IMR-90 (cell line): ENCODE measurements at regions not wholly inside any gene's neighbourhood (a gene's known extent, or its start where the extent isn't known, plus 50 kb on each side); places are given as distances from the start of the nearest gene placed in this dataset.

ENCODE experiments used
- ATAC-seq: fragments of 200-7000 bp; cut with Tn5 transposase; 2 replicates; pipeline ENCODE4 v1.9.1; 2020; ENCODE audit warnings: low read depth, mild to moderate bottlenecking, moderate library complexity
- BruUV-seq: library from RNA; stranded (reverse); fragments of 400-500 nt; replicated peaks from 2 replicates; lab custom pipeline; 2021; lab: Mats Ljungman, UMichigan
- CTCF ChIA-PET: fragments of 300-600 bp; formaldehyde crosslinking; extraction: SDS; loops from one replicate; lab custom pipeline; 2021; ENCODE audit warnings: antibody characterized with exemption; lab: Yijun Ruan, JAX
- POLR2A ChIA-PET: fragments of 300-600 bp; sonication (Branson Sonifier 250); formaldehyde crosslinking; loops from one replicate; lab custom pipeline; 2022; ENCODE audit warnings: antibody characterized with exemption; ENCODE audit not compliant: unreplicated experiment; lab: Charles Lee
- DNase-seq: peaks from one replicate; pipeline ENCODE4 v3.0.0; 2013
- H2AFZ ChIP-seq: replicated peaks from 2 replicates; pipeline ENCODE3; 2013; ENCODE audit warnings: low read length, mild to moderate bottlenecking; ENCODE audit not compliant: poor library complexity
- H2AK5ac ChIP-seq: 2 replicates; pipeline ENCODE4 v1.6.1; 2013; ENCODE audit warnings: low read depth, low read length, inconsistent platforms
- H2AK9ac ChIP-seq: replicated peaks from 2 replicates; pipeline ENCODE3; 2013; ENCODE audit warnings: mild to moderate bottlenecking, low read depth, low read length, moderate library complexity; ENCODE audit not compliant: poor library complexity
- H2BK120ac ChIP-seq: 2 replicates; pipeline ENCODE4 v1.6.1; 2013; ENCODE audit warnings: low read depth, low read length, inconsistent platforms
- H2BK15ac ChIP-seq: 3 replicates; pipeline ENCODE4 v1.6.1; 2013; ENCODE audit warnings: low read depth, low read length, inconsistent platforms
- H2BK20ac ChIP-seq: 2 replicates; pipeline ENCODE4 v1.6.1; 2013; ENCODE audit warnings: low read depth, mild to moderate bottlenecking, inconsistent platforms, low read length, moderate library complexity
- H2BK5ac ChIP-seq: 2 replicates; pipeline ENCODE4 v1.6.1; 2013; ENCODE audit warnings: mild to moderate bottlenecking, low read depth, low read length, inconsistent platforms; ENCODE audit not compliant: poor library complexity, severe bottlenecking
- H3K14ac ChIP-seq: replicated peaks from 2 replicates; pipeline ENCODE4 v1.6.1; 2013; ENCODE audit warnings: low read depth, low read length, inconsistent platforms
- H3K18ac ChIP-seq: 2 replicates; pipeline ENCODE4 v1.6.1; 2013; ENCODE audit warnings: low read depth, low read length, control low read depth
- H3K23ac ChIP-seq: 2 replicates; pipeline ENCODE4 v1.6.1; 2013; ENCODE audit warnings: low read depth, low read length, inconsistent platforms
- H3K27ac ChIP-seq: 2 replicates; pipeline ENCODE4 v1.5.1; 2013; ENCODE audit warnings: mild to moderate bottlenecking, control low read depth, low read length; ENCODE audit not compliant: insufficient read depth
- H3K27me3 ChIP-seq: 2 replicates; pipeline ENCODE4 v1.6.1; 2013; ENCODE audit warnings: low read length; ENCODE audit not compliant: control insufficient read depth, insufficient read depth
- H3K36me3 ChIP-seq: 2 replicates; pipeline ENCODE4 v1.6.1; 2013; ENCODE audit warnings: low read length, mixed read lengths; ENCODE audit not compliant: control insufficient read depth, insufficient read depth
- H3K4ac ChIP-seq: 2 replicates; pipeline ENCODE4 v1.6.1; 2013; ENCODE audit warnings: low read depth, low read length, inconsistent platforms
- H3K4me1 ChIP-seq: 2 replicates; pipeline ENCODE4 v1.6.1; 2013; ENCODE audit warnings: low read length, mixed read lengths; ENCODE audit not compliant: control insufficient read depth, insufficient read depth
- H3K4me2 ChIP-seq: 2 replicates; pipeline ENCODE4 v1.6.1; 2013; ENCODE audit warnings: low read depth, mild to moderate bottlenecking, control low read depth, low read length, moderate library complexity
- H3K4me3 ChIP-seq: 2 replicates; pipeline ENCODE4 v1.5.1; 2013; ENCODE audit warnings: low read depth, mild to moderate bottlenecking, control low read depth, low read length, moderate library complexity; ENCODE audit not compliant: insufficient read depth
- H3K56ac ChIP-seq: 2 replicates; pipeline ENCODE4 v1.6.1; 2013; ENCODE audit warnings: low read length, inconsistent platforms; ENCODE audit not compliant: insufficient read depth; ENCODE audit errors: extremely low read depth
- H3K79me1 ChIP-seq, 2 experiments: 2 replicates each; pipeline ENCODE4 v1.6.1; 2013; ENCODE audit warnings: low read length in 2 of 2, inconsistent platforms in 1 of 2, low read depth in 1 of 2
- H3K9ac ChIP-seq: 2 replicates; pipeline ENCODE4 v1.6.1; 2013; ENCODE audit warnings: low read depth, low read length, control low read depth
- H3K9me1 ChIP-seq: 2 replicates; pipeline ENCODE4 v1.6.1; 2013; ENCODE audit warnings: low read length, inconsistent platforms; ENCODE audit not compliant: insufficient read depth
- H3K9me3 ChIP-seq: 2 replicates; pipeline ENCODE4 v1.6.1; 2013; ENCODE audit warnings: low read length; ENCODE audit not compliant: control insufficient read depth, insufficient read depth
- H4K20me1 ChIP-seq: 2 replicates; pipeline ENCODE4 v1.6.1; 2013; ENCODE audit warnings: low read length, inconsistent platforms; ENCODE audit not compliant: insufficient read depth
- H4K5ac ChIP-seq: 2 replicates; pipeline ENCODE4 v1.6.1; 2013; ENCODE audit warnings: mild to moderate bottlenecking, low read depth, low read length, control low read depth
- H4K8ac ChIP-seq, 2 experiments: 2 replicates each; pipeline ENCODE4 v1.6.1; 2013; ENCODE audit warnings: low read depth in 2 of 2, low read length in 2 of 2, control low read depth in 1 of 2, inconsistent platforms in 1 of 2
- H4K91ac ChIP-seq: 2 replicates; pipeline ENCODE4 v1.6.1; 2013; ENCODE audit warnings: low read depth, low read length, inconsistent platforms; ENCODE audit not compliant: insufficient read depth
- BHLHE40 ChIP-seq: fragments of 150-350 bp; IDR thresholded peaks from 2 replicates; pipeline ENCODE4 v1.6.1; 2016; ENCODE audit warnings: mild to moderate bottlenecking, low read depth, low read length
- CEBPB ChIP-seq: IDR thresholded peaks from 2 replicates; pipeline ENCODE4 v1.6.1; 2012; ENCODE audit warnings: low read depth, low read length, improper control_type of control experiment
- CHD1 ChIP-seq: IDR thresholded peaks from 2 replicates; pipeline ENCODE4 v1.6.1; 2012; ENCODE audit warnings: low read depth, low read length, improper control_type of control experiment
- FOS ChIP-seq: fragments of 150-350 bp; IDR thresholded peaks from 2 replicates; pipeline ENCODE4 v1.6.1; 2016; ENCODE audit warnings: low read depth, low read length
- MAZ ChIP-seq: IDR thresholded peaks from 2 replicates; pipeline ENCODE4 v1.6.1; 2012; ENCODE audit warnings: low read depth, mild to moderate bottlenecking, low read length, improper control_type of control experiment, moderate library complexity, borderline replicate concordance
- MXI1 ChIP-seq: IDR thresholded peaks from 2 replicates; pipeline ENCODE4 v1.6.1; 2012; ENCODE audit warnings: low read depth, mild to moderate bottlenecking, low read length, moderate library complexity, borderline replicate concordance
- NFE2L2 ChIP-seq: fragments of 150-350 bp; IDR thresholded peaks from 2 replicates; pipeline ENCODE4 v1.6.1; 2016; ENCODE audit warnings: low read depth, mild to moderate bottlenecking, low read length
- POLR2A ChIP-seq: IDR thresholded peaks from 2 replicates; pipeline ENCODE4 v1.6.1; 2012; ENCODE audit warnings: mild to moderate bottlenecking, low read depth, low read length
- RAD21 ChIP-seq: IDR thresholded peaks from 2 replicates; pipeline ENCODE4 v1.6.1; 2012; ENCODE audit warnings: low read length, improper control_type of control experiment
- RFX5 ChIP-seq: IDR thresholded peaks from 2 replicates; pipeline ENCODE4 v1.8.0; 2012; ENCODE audit warnings: low read depth, mild to moderate bottlenecking, low read length, moderate library complexity
- SMC3 ChIP-seq: fragments of 150-350 bp; IDR thresholded peaks from 2 replicates; pipeline ENCODE4 v1.6.1; 2016; ENCODE audit warnings: low read depth, mild to moderate bottlenecking, antibody characterized with exemption, low read length, moderate library complexity
- WGBS, 2 experiments: methylation state at CpG; one replicate each; pipeline versions ENCODE4 v1.1.5 to v1.1.7; 2013; ENCODE audit warnings: missing lambda C conversion rate in 2 of 2; ENCODE audit not compliant: insufficient read length in 1 of 2; ENCODE audit errors: extremely low coverage in 2 of 2; 5-methylcytosine and 5-hydroxymethylcytosine counted together
- dilution Hi-C: fragments of 300-500 bp; cut with HindIII; formaldehyde crosslinking; loops from one replicate; pipeline ENCODE4 v1.14.3; 2018; ENCODE audit warnings: low sequenced_read_pairs; ENCODE audit not compliant: unreplicated experiment
- in situ Hi-C: fragments of 300-500 bp; cut with MboI; formaldehyde crosslinking; loops from 3 replicates; pipeline ENCODE4 v1.14.3; 2019; ENCODE audit warnings: low sequenced_read_pairs, inconsistent platforms, mixed read lengths
- intact Hi-C: fragments of 100-400 bp; cut with micrococcal nuclease; formaldehyde crosslinking; loops from 2 replicates; pipeline ENCODE4 v1.10.0; 2022
- TF ChIP-seq, protein P1 (sequence below): fragments of 150-350 bp; IDR thresholded peaks from 2 replicates; pipeline ENCODE4 v1.6.1; 2017; ENCODE audit warnings: mild to moderate bottlenecking, antibody characterized with exemption, low read length, low read depth
- TF ChIP-seq, protein P2 (sequence below): fragments of 150-350 bp; IDR thresholded peaks from 2 replicates; pipeline ENCODE4 v1.6.1; 2016; ENCODE audit warnings: low read depth, mild to moderate bottlenecking, low read length, moderate library complexity, borderline replicate concordance
- TF ChIP-seq, protein P3 (sequence below): conservative IDR thresholded peaks from 2 replicates; pipeline ENCODE4 v1.5.1; 2012; ENCODE audit warnings: mild to moderate bottlenecking, low read depth, low read length, improper control_type of control experiment

DNA sequence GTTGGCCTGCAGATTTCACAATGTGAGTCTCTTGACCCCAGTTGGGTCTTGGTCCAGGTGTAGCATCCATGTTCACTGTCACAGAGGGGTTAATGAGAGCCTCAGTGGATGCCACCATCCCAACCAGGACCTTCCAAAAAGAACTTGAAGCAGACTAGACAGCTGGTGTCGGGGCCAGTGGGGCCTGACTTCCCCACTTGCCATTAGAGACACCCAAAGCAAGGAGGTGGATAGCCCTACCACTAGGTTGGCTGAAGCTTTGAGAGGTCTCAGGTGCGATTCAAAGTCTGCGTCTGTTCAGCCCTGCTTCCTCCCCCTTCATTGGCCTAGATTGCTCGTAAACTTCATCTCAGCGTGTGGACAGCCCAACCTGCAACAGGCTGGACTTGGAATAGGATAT, 196.4 kb upstream of the RREB1 start:
- H4K20me1 ChIP-seq = no peaks in the 10 kb centered on the region
- CTCF ChIA-PET = no interaction called here
- TF ChIP-seq CEBPB (no peak), SMC3 (no peak), MXI1 (no peak), MAZ (no peak), CHD1 (no peak), POLR2A (no peak), BHLHE40 (no peak), RAD21 (no peak), NFE2L2 (no peak), FOS (no peak), RFX5 (no peak)
- TF ChIP-seq, protein P1, sequence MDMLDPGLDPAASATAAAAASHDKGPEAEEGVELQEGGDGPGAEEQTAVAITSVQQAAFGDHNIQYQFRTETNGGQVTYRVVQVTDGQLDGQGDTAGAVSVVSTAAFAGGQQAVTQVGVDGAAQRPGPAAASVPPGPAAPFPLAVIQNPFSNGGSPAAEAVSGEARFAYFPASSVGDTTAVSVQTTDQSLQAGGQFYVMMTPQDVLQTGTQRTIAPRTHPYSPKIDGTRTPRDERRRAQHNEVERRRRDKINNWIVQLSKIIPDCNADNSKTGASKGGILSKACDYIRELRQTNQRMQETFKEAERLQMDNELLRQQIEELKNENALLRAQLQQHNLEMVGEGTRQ = no peak
- TF ChIP-seq, protein P2, sequence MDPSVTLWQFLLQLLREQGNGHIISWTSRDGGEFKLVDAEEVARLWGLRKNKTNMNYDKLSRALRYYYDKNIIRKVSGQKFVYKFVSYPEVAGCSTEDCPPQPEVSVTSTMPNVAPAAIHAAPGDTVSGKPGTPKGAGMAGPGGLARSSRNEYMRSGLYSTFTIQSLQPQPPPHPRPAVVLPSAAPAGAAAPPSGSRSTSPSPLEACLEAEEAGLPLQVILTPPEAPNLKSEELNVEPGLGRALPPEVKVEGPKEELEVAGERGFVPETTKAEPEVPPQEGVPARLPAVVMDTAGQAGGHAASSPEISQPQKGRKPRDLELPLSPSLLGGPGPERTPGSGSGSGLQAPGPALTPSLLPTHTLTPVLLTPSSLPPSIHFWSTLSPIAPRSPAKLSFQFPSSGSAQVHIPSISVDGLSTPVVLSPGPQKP = no peak
- TF ChIP-seq, protein P3, sequence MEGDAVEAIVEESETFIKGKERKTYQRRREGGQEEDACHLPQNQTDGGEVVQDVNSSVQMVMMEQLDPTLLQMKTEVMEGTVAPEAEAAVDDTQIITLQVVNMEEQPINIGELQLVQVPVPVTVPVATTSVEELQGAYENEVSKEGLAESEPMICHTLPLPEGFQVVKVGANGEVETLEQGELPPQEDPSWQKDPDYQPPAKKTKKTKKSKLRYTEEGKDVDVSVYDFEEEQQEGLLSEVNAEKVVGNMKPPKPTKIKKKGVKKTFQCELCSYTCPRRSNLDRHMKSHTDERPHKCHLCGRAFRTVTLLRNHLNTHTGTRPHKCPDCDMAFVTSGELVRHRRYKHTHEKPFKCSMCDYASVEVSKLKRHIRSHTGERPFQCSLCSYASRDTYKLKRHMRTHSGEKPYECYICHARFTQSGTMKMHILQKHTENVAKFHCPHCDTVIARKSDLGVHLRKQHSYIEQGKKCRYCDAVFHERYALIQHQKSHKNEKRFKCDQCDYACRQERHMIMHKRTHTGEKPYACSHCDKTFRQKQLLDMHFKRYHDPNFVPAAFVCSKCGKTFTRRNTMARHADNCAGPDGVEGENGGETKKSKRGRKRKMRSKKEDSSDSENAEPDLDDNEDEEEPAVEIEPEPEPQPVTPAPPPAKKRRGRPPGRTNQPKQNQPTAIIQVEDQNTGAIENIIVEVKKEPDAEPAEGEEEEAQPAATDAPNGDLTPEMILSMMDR = no peak

More for the DNA sequence above, 196.4 kb upstream of the RREB1 start:
- ATAC-seq = no peak
- Histone ChIP-seq H3K79me1 (no peaks in the 10 kb centered on the region), H3K4ac (no peak overlapping the region), H3K9me3 (no peaks in the 10 kb centered on the region), H4K5ac (no peak overlapping the region), H2BK120ac (no peak overlapping the region), H2AK9ac (no peak overlapping the region), H3K27ac (no peak overlapping the region), H3K23ac (no peak overlapping the region), H3K14ac (no peak overlapping the region), H4K8ac (no peak overlapping the region), H2BK15ac (no peak overlapping the region), H3K56ac (no peak overlapping the region), H3K4me1 (no peaks in the 10 kb centered on the region), H3K18ac (no peak overlapping the region), H3K27me3 (peaks cover 26% of the 10 kb centered on the region), H3K36me3 (no peaks in the 10 kb centered on the region), H4K91ac (no peak overlapping the region), H3K4me3 (no peak overlapping the region), H3K9me1 (no peaks in the 10 kb centered on the region), H3K9ac (no peak overlapping the region), H2BK5ac (no peak overlapping the region), H2AFZ (no peak overlapping the region), H2AK5ac (no peak overlapping the region), H2BK20ac (no peak overlapping the region), H3K4me2 (no peak overlapping the region)
- POLR2A ChIA-PET = no interaction called here
- 86% methylated on average over 4 of the region's 5 CpGs; no CpG with 5 or more reads in 1 of the 2 experiments for WGBS, 2 experiments
- in situ Hi-C loops (no loop called here), dilution Hi-C loops (no loop called here), intact Hi-C loops (loop anchor here (10.0 kb wide), 1 partner anchor 333 kb away; no protein-coding TSS in a partner anchor)
- DNase-seq = no peak
- no TSS peak for BruUV-seq
